ENCODE measurements at regions not wholly inside any gene's neighbourhood (a gene's known extent, or its start where the extent isn't known, plus 50 kb on each side); places are given as distances from the start of the nearest gene placed in this dataset.

DNA sequence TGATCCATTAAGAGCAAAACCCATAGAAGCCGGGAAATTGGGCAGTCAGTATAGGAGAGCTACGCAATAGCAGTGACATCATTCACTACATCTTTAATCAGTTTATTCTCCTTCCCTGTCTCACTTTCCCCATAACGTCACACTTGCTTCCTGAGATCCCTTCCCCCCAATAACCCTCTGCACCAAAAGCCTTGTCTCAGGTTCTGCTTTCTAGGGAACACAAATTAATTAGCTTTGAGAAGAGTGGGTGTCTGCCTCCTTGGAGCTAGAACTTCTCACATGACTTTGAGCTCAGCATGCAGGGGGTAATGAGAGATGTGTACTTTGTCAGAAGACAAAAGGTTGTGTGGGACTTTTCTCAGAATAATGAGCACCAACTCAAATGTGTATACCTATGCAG, 128.3 kb upstream of the MAOA start:
- 63 to 67% methylated on average over 3 of the region's 3 CpGs for WGBS, 2 donors
- ATAC-seq (ENCODE audit: low FRiP score in 2 of 2) = no peak

DNA sequence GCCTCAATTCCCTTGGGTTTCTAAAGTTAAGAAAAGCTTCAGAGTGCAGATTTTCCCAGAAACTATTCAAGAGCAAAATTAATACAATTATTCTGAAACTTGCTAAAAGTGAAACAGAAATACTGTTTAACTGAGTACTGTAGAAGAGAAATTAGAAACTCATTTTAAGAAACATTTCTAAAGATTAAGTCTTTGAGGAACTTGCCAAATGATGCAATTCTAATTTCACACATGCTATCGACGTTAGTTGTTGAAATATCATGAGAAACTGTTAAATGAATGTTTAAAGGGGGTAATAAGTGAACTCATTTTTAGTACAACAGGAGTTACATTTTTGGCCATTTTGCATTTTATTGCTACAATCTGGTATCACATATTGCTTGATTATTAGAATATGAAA, 125.3 kb upstream of the MAOA start:
- Histone ChIP-seq H3K4me3 (no peak overlapping the region), H3K27ac (no peak overlapping the region), H3K36me3 (no peaks in the 10 kb centered on the region), H3K27me3 (no peaks in the 10 kb centered on the region), H3K4me1 (no peaks in the 10 kb centered on the region), H3K9me3 (peaks cover 0 to 10% (median 0%) of the 10 kb centered on the region in 4 donors)
- TF ChIP-seq, protein P1, sequence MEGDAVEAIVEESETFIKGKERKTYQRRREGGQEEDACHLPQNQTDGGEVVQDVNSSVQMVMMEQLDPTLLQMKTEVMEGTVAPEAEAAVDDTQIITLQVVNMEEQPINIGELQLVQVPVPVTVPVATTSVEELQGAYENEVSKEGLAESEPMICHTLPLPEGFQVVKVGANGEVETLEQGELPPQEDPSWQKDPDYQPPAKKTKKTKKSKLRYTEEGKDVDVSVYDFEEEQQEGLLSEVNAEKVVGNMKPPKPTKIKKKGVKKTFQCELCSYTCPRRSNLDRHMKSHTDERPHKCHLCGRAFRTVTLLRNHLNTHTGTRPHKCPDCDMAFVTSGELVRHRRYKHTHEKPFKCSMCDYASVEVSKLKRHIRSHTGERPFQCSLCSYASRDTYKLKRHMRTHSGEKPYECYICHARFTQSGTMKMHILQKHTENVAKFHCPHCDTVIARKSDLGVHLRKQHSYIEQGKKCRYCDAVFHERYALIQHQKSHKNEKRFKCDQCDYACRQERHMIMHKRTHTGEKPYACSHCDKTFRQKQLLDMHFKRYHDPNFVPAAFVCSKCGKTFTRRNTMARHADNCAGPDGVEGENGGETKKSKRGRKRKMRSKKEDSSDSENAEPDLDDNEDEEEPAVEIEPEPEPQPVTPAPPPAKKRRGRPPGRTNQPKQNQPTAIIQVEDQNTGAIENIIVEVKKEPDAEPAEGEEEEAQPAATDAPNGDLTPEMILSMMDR (IDR thresholded peaks at IDR 0.05) = no peak
- ATAC-seq (ENCODE audit: low FRiP score in 2 of 2) (no peak), DNase-seq (no peak)
- WGBS, 2 donors = 42 to 67% methylated on average over 2 of the region's 2 CpGs

More for the DNA sequence above, 128.3 kb upstream of the MAOA start:
- H3K4me3 ChIP-seq = no peak overlapping the region
- no peaks in the 10 kb centered on the region for H3K9me3 ChIP-seq
- H3K36me3 ChIP-seq = no peaks in the 10 kb centered on the region
- H3K27ac ChIP-seq = no peak overlapping the region
- DNase-seq = no peak
- H3K4me1 ChIP-seq = no peaks in the 10 kb centered on the region
- no peak for TF ChIP-seq POLR2AphosphoS5 (IDR thresholded peaks at IDR 0.05)
- TF ChIP-seq EP300 (IDR thresholded peaks at IDR 0.05) = no peak
- TF ChIP-seq, protein P1 (IDR thresholded peaks at IDR 0.05) = no peak
- TF ChIP-seq POLR2A (IDR thresholded peaks at IDR 0.05) = no peak
- no peaks in the 10 kb centered on the region for H3K27me3 ChIP-seq

DNA sequence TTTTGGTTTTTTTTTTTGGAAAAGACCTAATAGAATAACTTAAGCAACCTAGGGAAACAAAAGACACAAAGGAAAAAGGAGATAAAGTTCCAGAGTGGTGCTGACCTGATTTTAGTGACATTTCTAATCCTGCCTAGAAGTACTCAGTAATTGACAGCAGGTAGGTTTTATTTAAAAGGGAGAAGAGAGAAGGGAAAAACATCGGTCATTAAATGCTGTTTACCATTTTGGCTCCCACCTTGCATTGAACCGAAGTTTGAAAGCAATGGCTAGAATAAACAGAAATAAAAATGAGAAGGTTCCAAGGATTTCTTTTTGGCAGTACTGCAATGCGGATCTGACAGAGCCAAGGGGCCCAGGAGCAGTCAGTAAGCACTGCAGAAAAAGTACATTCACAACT, 115.8 kb upstream of the MAOA start:
- Histone ChIP-seq H3K36me3 (no peaks in the 10 kb centered on the region), H3K27me3 (no peaks in the 10 kb centered on the region), H3K4me3 (no peak overlapping the region), H3K9me3 (peaks cover 0 to 7% (median 0%) of the 10 kb centered on the region in 4 donors), H3K4me1 (no peaks in the 10 kb centered on the region), H3K27ac (no peak overlapping the region)
- WGBS, 2 donors = 70 to 84% methylated on average over 3 of the region's 3 CpGs
- ATAC-seq (ENCODE audit: low FRiP score in 2 of 2) (no peak), DNase-seq (no peak)
- no peak for TF ChIP-seq POLR2AphosphoS5 (IDR thresholded peaks at IDR 0.05)
- TF ChIP-seq, protein P1 (IDR thresholded peaks at IDR 0.05) = no peak
- TF ChIP-seq EP300 (IDR thresholded peaks at IDR 0.05) = no peak
- no peak for TF ChIP-seq POLR2A (IDR thresholded peaks at IDR 0.05)

DNA sequence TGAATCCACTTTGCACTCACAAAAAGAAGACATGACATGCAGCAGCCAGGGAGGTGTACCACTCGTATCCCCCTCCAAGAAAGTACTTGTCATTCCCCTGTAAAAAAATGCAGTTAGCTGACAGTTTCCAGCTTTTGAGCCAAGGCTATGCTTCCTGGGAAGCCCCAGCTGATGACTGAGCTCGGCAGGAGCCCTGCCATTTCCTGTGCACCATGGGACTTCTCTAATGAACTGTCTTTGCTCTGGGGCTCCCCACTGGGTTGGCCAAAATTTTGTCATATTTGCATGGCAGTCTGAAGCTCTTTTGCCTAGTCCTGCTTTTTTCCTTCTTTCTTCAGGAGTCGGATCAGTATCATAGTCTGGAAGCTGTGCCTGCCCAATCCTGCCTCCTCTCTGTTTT, 104.5 kb upstream of the MAOA start:
- Histone ChIP-seq H3K27me3 (no peaks in the 10 kb centered on the region), H3K27ac (no peak overlapping the region), H3K4me1 (peaks cover 0 to 4% (median 0%) of the 10 kb centered on the region in 4 donors), H3K36me3 (no peaks in the 10 kb centered on the region), H3K4me3 (no peak overlapping the region), H3K9me3 (no peaks in the 10 kb centered on the region)
- no peak for ATAC-seq (ENCODE audit: low FRiP score in 2 of 2)
- WGBS, 2 donors = 31 to 45% methylated on average over 1 to 3 of the region's 3 CpGs
- TF ChIP-seq, protein P1 (IDR thresholded peaks at IDR 0.05) = no peak
- TF ChIP-seq EP300 (IDR thresholded peaks at IDR 0.05) (no peak), POLR2A (IDR thresholded peaks at IDR 0.05) (no peak), POLR2AphosphoS5 (IDR thresholded peaks at IDR 0.05) (no peak)
- DNase-seq = no peak

DNA sequence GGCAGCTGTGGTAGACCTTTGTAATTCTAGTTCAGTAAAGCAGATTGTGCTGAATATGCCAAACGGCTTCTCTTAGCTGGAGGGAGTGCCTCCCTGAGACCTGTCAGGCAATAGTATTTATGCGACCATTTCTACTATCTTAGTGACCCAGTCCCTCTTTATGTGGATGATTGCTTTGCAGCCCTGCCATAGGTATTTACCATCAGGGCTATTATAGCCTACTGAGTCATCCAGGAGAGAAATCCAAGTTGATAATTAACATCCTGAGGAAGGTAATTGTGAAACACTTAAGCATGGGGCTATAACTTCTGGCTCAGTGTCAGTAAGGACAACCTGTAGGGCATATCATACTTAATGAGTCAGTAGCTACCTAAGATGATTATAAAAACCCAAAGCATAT, 103.9 kb upstream of the MAOA start:
- Histone ChIP-seq H3K4me3 (no peak overlapping the region), H3K9me3 (no peaks in the 10 kb centered on the region), H3K36me3 (no peaks in the 10 kb centered on the region), H3K27me3 (no peaks in the 10 kb centered on the region), H3K27ac (no peak overlapping the region), H3K4me1 (peaks cover 0 to 4% (median 0%) of the 10 kb centered on the region in 4 donors)
- 51 to 59% methylated on average over 2 of the region's 2 CpGs for WGBS, 2 donors
- DNase-seq = no peak
- ATAC-seq (ENCODE audit: low FRiP score in 2 of 2) = peak in 1 of 2 donors; percentile 65
- TF ChIP-seq, protein P1 (IDR thresholded peaks at IDR 0.05) = no peak
- TF ChIP-seq POLR2AphosphoS5 (IDR thresholded peaks at IDR 0.05) = no peak
- TF ChIP-seq EP300 (IDR thresholded peaks at IDR 0.05) = no peak
- no peak for TF ChIP-seq POLR2A (IDR thresholded peaks at IDR 0.05)
